WI38 (cell line): ENCODE measurements at regions not wholly inside any gene's neighbourhood (a gene's known extent, or its start where the extent isn't known, plus 50 kb on each side); places are given as distances from the start of the nearest gene placed in this dataset.

Experiments used
- H3K4me3 ChIP-seq: 2 replicates; pipeline ENCODE4 v1.5.1; 2011; ENCODE audit warnings: low read depth, mild to moderate bottlenecking, control low read depth, low read length
- TF ChIP-seq, protein P1 (sequence below): IDR thresholded peaks from 2 replicates; pipeline ENCODE4 v1.5.1; 2012; ENCODE audit warnings: low read depth, mild to moderate bottlenecking, control low read depth, low read length

DNA sequence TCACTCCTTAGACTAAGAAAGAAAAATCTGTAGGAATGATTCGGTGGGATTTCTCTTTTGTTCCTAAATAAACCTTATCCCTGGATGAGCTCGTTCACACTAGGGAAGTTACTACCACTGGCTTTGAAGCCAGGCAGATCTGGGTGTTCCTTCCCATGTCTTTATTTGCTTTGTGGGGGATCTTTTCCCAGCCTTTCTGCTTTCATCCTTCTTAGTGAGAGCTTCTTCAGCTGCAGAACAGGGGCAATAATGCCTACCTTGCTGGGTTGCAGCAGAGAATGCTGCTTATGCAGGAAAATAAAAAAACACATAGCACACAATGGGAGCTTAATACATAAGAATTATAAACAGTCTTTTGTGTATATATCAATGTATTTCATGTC, 292.1 kb downstream of the SOX11 start:
- TF ChIP-seq, protein P1, sequence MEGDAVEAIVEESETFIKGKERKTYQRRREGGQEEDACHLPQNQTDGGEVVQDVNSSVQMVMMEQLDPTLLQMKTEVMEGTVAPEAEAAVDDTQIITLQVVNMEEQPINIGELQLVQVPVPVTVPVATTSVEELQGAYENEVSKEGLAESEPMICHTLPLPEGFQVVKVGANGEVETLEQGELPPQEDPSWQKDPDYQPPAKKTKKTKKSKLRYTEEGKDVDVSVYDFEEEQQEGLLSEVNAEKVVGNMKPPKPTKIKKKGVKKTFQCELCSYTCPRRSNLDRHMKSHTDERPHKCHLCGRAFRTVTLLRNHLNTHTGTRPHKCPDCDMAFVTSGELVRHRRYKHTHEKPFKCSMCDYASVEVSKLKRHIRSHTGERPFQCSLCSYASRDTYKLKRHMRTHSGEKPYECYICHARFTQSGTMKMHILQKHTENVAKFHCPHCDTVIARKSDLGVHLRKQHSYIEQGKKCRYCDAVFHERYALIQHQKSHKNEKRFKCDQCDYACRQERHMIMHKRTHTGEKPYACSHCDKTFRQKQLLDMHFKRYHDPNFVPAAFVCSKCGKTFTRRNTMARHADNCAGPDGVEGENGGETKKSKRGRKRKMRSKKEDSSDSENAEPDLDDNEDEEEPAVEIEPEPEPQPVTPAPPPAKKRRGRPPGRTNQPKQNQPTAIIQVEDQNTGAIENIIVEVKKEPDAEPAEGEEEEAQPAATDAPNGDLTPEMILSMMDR: no peak
- H3K4me3 ChIP-seq: no peak overlapping the region

- no peak overlapping the region for H3K4me3 ChIP-seq
- TF ChIP-seq, protein P1: no peak
These were observed 292.8 kb downstream of the SOX11 start for GRCh38 chr2:5984946-5985345.

- H3K4me3 ChIP-seq: no peak overlapping the region
- TF ChIP-seq, protein P1: no peak
These were observed 293.6 kb downstream of the SOX11 start for GRCh38 chr2:5985536-5986385.

DNA sequence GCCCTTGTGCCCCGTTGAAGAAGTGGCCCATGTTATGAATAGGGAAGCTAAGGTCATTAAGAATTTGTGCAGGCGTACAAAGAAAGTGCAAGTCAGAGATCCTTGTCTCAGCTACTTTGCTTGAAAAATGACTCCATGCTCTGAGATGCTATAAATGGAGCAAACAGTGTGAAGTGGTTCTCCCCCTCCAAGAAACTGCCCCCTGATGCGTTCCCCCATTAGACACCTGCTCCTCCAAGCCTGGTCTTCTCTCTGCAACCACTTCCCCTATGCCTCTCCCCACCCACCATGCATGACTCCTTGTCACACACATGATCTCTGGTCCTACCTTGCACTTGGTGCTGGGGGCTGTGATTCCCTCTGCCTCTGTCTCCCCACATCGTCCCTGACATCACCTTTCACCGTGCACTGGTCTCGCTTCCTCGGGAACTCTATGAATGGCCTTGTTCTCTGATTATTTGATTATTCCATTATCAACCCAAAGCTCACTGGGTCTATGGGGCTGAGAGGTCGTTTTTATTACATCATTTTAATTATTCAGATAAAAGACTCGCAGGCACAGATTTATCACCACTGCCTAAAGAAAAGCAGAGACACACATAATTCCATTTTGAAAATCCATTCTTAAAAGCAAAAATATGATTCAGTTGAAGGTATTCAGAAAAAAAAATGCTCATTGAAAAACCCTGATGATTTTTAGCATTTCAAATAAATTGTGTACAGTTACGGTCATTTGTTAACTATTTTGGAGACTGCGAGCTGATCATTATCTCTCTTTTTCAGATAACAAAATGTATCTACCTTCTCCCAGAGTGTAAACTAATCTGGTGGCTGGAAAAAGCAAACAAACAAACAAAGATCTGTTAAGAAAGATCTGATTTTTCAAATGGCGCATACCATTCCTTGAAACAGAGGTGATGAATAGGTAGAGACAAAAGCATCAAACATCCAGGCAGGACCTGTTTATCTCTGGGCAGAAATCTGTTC, 294.9 kb downstream of the SOX11 start:
- no peak overlapping the region for H3K4me3 ChIP-seq
- TF ChIP-seq, protein P1: no peak

- H3K4me3 ChIP-seq: no peak overlapping the region
- TF ChIP-seq, protein P1: no peak
These were observed 295.9 kb downstream of the SOX11 start for GRCh38 chr2:5988120-5988519.

DNA sequence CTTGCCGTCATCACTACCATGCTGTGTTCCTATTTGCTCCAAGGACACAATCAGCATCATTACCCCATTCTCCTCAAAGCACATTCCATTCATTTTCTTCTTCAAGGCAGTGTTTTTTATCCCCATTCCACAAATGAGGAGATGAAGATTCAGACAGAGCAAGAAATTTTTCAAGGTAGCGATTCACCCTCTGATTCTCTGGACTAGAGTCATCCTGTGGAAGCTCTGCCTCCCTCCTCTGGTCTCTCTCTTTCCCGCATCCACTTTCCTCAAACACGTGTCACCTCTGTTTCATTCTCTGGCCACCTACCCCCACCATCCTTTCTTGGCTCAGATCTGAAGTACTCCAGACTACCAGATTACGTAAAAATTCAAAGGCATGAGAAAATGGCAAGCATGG, 297.9 kb downstream of the SOX11 start:
- TF ChIP-seq, protein P1: no peak
- no peak overlapping the region for H3K4me3 ChIP-seq
